ENCODE measurements at regions not wholly inside any gene's neighbourhood (a gene's known extent, or its start where the extent isn't known, plus 50 kb on each side); places are given as distances from the start of the nearest gene placed in this dataset.

GRCh38 chr10:2798336-2799022 is 268.9 kb upstream of the PFKP start:
- no peak for TF ChIP-seq CTCF (IDR thresholded peaks at IDR 0.05)
- no peak for TF ChIP-seq POLR2A (IDR thresholded peaks at IDR 0.05)
